Mammary epithelial cell (primary cell): ENCODE measurements at regions not wholly inside any gene's neighbourhood (a gene's known extent, or its start where the extent isn't known, plus 50 kb on each side); places are given as distances from the start of the nearest gene placed in this dataset.
"Not testable (repeated sequence)": the region's sequence is repeated elsewhere in the genome, so short reads cannot be mapped to it uniquely, and the experiment has no call there.

Experiments used
- CTCF ChIP-seq, 2 donors: IDR thresholded peaks in 1 of 2; conservative IDR thresholded peaks in 1 of 2; 2 replicates each; pipeline ENCODE4 v1.5.1; 2011 to 2012; ENCODE audit warnings: inconsistent platforms in 2 of 2, low read length in 2 of 2, mild to moderate bottlenecking in 2 of 2, control low read depth in 1 of 2, low read depth in 1 of 2; ENCODE audit not compliant: insufficient read depth in 1 of 2; ENCODE audit errors: extremely low read depth in 1 of 2
- EZH2 ChIP-seq: IDR thresholded peaks from 2 replicates; pipeline ENCODE4 v1.6.1; 2012; ENCODE audit warnings: low read length, inconsistent platforms, borderline replicate concordance

- TF ChIP-seq EZH2; CTCF (conservative IDR thresholded peaks at IDR 0.05 in 1 of 2, IDR thresholded peaks at IDR 0.05 in 1 of 2; ENCODE audit: extremely low read depth in 1 of 2, insufficient read depth in 1 of 2, low read depth in 1 of 2, low read length in 2 of 2): not testable (repeated sequence)
These were observed 348.6 kb upstream of the CHRNA7 start for GRCh38 chr15:31681529-31682259.
